CD4-positive, alpha-beta T cell (primary cell): ENCODE measurements at regions not wholly inside any gene's neighbourhood (a gene's known extent, or its start where the extent isn't known, plus 50 kb on each side); places are given as distances from the start of the nearest gene placed in this dataset.

ENCODE experiments used
- ATAC-seq: fragments of 200-7000 bp; cut with Tn5 transposase; one replicate; pipeline ENCODE4 v1.10.0; 2022; ENCODE audit warnings: mild to moderate bottlenecking; ENCODE audit not compliant: poor library complexity
- CTCF ChIA-PET: fragments of 350-600 bp; sonication (Branson Sonifier 250); formaldehyde crosslinking; loops from one replicate; lab custom pipeline; 2021; ENCODE audit warnings: antibody characterized with exemption, inconsistent platforms; lab: Charles Lee
- POLR2A ChIA-PET: fragments of 350-600 bp; sonication (Branson Sonifier 250); formaldehyde crosslinking; loops from one replicate; lab custom pipeline; 2021; ENCODE audit warnings: antibody characterized with exemption, inconsistent platforms; lab: Charles Lee
- DNase-seq, 14 experiments: peaks; one replicate each; pipeline ENCODE4 v3.0.0-alpha.2; 2013 to 2020; ENCODE audit warnings: mixed read lengths in 2 of 14
- H3K27ac ChIP-seq, 2 donors: one replicate each; pipeline versions ENCODE4 v1.5.1 to v1.7.0; 2013; ENCODE audit warnings: low read length in 2 of 2, low read depth in 1 of 2, mild to moderate bottlenecking in 1 of 2
- H3K27me3 ChIP-seq, 2 experiments: 1 replicate in 1 of 2; 2 replicates in 1 of 2; pipeline versions ENCODE4 v1.6.1 to v1.7.0; 2013; ENCODE audit warnings: low read length in 2 of 2, control low read depth in 1 of 2, mild to moderate bottlenecking in 1 of 2, moderate library complexity in 1 of 2; ENCODE audit not compliant: insufficient read depth in 2 of 2, control insufficient read depth in 1 of 2
- H3K36me3 ChIP-seq: one replicate; pipeline ENCODE4 v1.6.1; 2013; ENCODE audit warnings: low read length, control low read depth; ENCODE audit not compliant: insufficient read depth
- H3K4me1 ChIP-seq: one replicate; pipeline ENCODE4 v1.6.1; 2013; ENCODE audit warnings: low read length, control low read depth; ENCODE audit not compliant: insufficient read depth
- H3K4me3 ChIP-seq: one replicate; pipeline ENCODE4 v1.5.1; 2013; ENCODE audit warnings: mild to moderate bottlenecking, low read length, moderate library complexity
- H3K9me3 ChIP-seq, 2 experiments: 1 replicate in 1 of 2; 2 replicates in 1 of 2; pipeline versions ENCODE4 v1.6.1 to v1.7.0; 2013; ENCODE audit warnings: low read length in 2 of 2, mild to moderate bottlenecking in 2 of 2, control low read depth in 1 of 2, moderate library complexity in 1 of 2; ENCODE audit not compliant: control insufficient read depth in 1 of 2, insufficient read depth in 1 of 2
- H3K27ac Mint-ChIP-seq: one replicate; pipeline ENCODE4 v1.8.0; 2020; ENCODE audit warnings: mixed read lengths
- H3K27me3 Mint-ChIP-seq: one replicate; pipeline ENCODE4 v1.8.0; 2021; ENCODE audit warnings: mixed read lengths
- H3K36me3 Mint-ChIP-seq: one replicate; pipeline ENCODE4 v1.8.0; 2021; ENCODE audit warnings: low read depth, mixed read lengths
- H3K4me1 Mint-ChIP-seq: one replicate; pipeline ENCODE4 v1.8.0; 2021; ENCODE audit warnings: low read depth, mixed read lengths
- H3K4me3 Mint-ChIP-seq: one replicate; pipeline ENCODE4 v1.8.0; 2020; ENCODE audit warnings: mild to moderate bottlenecking, mixed read lengths
- H3K9me3 Mint-ChIP-seq: one replicate; pipeline ENCODE4 v1.8.0; 2020; ENCODE audit warnings: mixed read lengths
- CTCF ChIP-seq: fragments of 200-600 bp; IDR thresholded peaks from one replicate; pipeline ENCODE4 v1.8.0; 2022; ENCODE audit warnings: antibody characterized with exemption, mild to moderate bottlenecking
- intact Hi-C, 2 experiments: fragments of 100-400 bp; cut with DNase I in 1 of 2; cut with micrococcal nuclease in 1 of 2; formaldehyde crosslinking; loops; one replicate each; pipeline versions ENCODE4 v1.15.1 to v1.9.0; 2023 to 2025; cut with DNase I, micrococcal nuclease

DNA sequence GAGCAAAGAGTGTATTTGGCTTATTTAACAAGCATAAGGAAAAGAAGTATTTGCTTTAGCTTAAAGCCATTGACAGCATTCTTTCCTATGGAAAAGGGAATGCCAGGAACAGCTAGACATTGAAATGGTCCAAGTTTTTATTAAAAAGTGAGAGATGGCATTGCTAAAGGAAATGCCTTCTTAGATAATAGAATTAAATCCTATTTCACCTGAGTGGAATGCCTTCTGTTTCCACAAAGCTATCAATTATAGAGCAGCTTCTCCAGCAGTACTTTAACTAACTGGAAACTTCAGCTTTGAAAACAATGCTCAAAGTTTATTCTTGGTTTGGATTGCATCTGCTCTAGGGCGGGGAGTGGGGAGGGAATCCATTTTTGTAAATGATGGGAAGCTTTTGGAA lies 85.1 kb upstream of the CNKSR3 start:
- no peak for DNase-seq
- ATAC-seq: no peak
- H3K36me3 Mint-ChIP-seq: no peaks in the 10 kb centered on the region
- no peak overlapping the region for H3K4me3 Mint-ChIP-seq
- H3K27ac Mint-ChIP-seq: no peak overlapping the region
- H3K27me3 ChIP-seq: no peaks in the 10 kb centered on the region
- no peak for TF ChIP-seq CTCF
- H3K27me3 Mint-ChIP-seq: no peaks in the 10 kb centered on the region
- no peak overlapping the region for H3K27ac ChIP-seq
- ChIA-PET POLR2A (no interaction called here), CTCF (interaction anchor here (1.0 kb wide), 1 partner anchor 29 kb away, joined by 3 read pairs; no protein-coding TSS in a partner anchor)
- no peaks in the 10 kb centered on the region for H3K9me3 Mint-ChIP-seq
- H3K4me3 ChIP-seq: no peak overlapping the region
- no peaks in the 10 kb centered on the region for H3K9me3 ChIP-seq
- H3K4me1 Mint-ChIP-seq: no peaks in the 10 kb centered on the region
- intact Hi-C loops: no loop called here
- no peaks in the 10 kb centered on the region for H3K36me3 ChIP-seq
- H3K4me1 ChIP-seq: no peaks in the 10 kb centered on the region

DNA sequence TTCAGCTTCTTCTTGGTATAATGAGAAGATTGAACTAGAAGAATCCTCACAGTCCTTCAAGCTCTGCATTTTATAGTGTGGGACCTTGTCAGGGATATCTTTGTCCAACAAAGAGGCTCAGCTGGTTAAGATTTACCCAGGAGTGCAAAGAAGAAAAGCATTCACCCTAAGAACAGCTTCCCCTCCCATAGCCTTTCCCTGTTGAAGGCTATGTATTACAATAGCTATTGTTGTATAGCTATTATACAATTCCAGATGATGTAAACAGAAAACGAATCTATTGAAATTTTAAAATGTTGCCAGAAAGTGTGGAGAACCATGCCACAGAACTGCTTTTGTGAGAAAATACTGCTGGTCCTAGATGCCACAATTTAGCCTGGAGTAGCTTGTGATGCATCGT lies 85.5 kb upstream of the CNKSR3 start:
- ATAC-seq: no peak
- Mint-ChIP-seq H3K4me1 (no peaks in the 10 kb centered on the region), H3K27ac (no peak overlapping the region), H3K36me3 (no peaks in the 10 kb centered on the region), H3K9me3 (no peaks in the 10 kb centered on the region), H3K4me3 (no peak overlapping the region), H3K27me3 (no peaks in the 10 kb centered on the region)
- POLR2A ChIA-PET: no interaction called here
- intact Hi-C loops: no loop called here
- no peak for DNase-seq
- Histone ChIP-seq H3K9me3 (no peaks in the 10 kb centered on the region), H3K27ac (no peak overlapping the region), H3K27me3 (no peaks in the 10 kb centered on the region), H3K4me3 (no peak overlapping the region), H3K36me3 (no peaks in the 10 kb centered on the region), H3K4me1 (no peaks in the 10 kb centered on the region)
- no peak for TF ChIP-seq CTCF
- CTCF ChIA-PET: no interaction called here

GRCh38 chr6:154596701-154597100 lies 86.2 kb upstream of the CNKSR3 start:
- Mint-ChIP-seq H3K36me3 (no peaks in the 10 kb centered on the region), H3K9me3 (no peaks in the 10 kb centered on the region), H3K27me3 (no peaks in the 10 kb centered on the region), H3K4me3 (no peak overlapping the region), H3K4me1 (no peaks in the 10 kb centered on the region), H3K27ac (no peak overlapping the region)
- no peak for TF ChIP-seq CTCF
- no peak for ATAC-seq
- intact Hi-C loops: no loop called here
- POLR2A ChIA-PET: no interaction called here
- Histone ChIP-seq H3K4me1 (no peaks in the 10 kb centered on the region), H3K9me3 (no peaks in the 10 kb centered on the region), H3K27ac (no peak overlapping the region), H3K27me3 (no peaks in the 10 kb centered on the region), H3K36me3 (no peaks in the 10 kb centered on the region), H3K4me3 (no peak overlapping the region)
- no peak for DNase-seq
- CTCF ChIA-PET: no interaction called here
